LNCAP (cell line): ENCODE measurements at regions not wholly inside any gene's neighbourhood (a gene's known extent, or its start where the extent isn't known, plus 50 kb on each side); places are given as distances from the start of the nearest gene placed in this dataset.

ENCODE experiments used
- TF ChIP-seq, protein P1 (sequence below): fragments of 450-650 bp; IDR thresholded peaks from 2 replicates; pipeline ENCODE4 v1.5.1; 2017; ENCODE audit warnings: mild to moderate bottlenecking

DNA sequence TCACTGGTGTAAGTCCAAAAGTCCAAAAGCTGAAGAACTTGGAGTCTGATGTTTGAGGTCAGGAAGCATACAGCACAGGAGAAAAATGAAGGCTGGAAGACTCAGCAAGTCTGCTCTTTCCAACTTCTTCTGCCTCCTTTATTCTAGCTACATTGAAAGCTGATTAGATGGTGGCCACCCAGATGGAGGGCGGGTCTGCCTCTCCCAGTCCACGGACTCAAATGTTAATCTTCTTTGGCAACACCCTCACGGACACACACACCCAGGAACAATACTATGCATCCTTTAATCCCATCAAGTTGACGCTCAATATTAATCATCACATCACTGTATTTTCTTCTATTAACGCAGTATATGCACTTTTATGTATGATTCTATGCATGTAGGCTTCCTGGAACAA, 931.6 kb upstream of the GRIA3 start:
- TF ChIP-seq, protein P1, sequence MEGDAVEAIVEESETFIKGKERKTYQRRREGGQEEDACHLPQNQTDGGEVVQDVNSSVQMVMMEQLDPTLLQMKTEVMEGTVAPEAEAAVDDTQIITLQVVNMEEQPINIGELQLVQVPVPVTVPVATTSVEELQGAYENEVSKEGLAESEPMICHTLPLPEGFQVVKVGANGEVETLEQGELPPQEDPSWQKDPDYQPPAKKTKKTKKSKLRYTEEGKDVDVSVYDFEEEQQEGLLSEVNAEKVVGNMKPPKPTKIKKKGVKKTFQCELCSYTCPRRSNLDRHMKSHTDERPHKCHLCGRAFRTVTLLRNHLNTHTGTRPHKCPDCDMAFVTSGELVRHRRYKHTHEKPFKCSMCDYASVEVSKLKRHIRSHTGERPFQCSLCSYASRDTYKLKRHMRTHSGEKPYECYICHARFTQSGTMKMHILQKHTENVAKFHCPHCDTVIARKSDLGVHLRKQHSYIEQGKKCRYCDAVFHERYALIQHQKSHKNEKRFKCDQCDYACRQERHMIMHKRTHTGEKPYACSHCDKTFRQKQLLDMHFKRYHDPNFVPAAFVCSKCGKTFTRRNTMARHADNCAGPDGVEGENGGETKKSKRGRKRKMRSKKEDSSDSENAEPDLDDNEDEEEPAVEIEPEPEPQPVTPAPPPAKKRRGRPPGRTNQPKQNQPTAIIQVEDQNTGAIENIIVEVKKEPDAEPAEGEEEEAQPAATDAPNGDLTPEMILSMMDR: no peak

GRCh38 chrX:122268353-122268752, 915.7 kb upstream of the GRIA3 start:
- TF ChIP-seq, protein P1: no peak

DNA sequence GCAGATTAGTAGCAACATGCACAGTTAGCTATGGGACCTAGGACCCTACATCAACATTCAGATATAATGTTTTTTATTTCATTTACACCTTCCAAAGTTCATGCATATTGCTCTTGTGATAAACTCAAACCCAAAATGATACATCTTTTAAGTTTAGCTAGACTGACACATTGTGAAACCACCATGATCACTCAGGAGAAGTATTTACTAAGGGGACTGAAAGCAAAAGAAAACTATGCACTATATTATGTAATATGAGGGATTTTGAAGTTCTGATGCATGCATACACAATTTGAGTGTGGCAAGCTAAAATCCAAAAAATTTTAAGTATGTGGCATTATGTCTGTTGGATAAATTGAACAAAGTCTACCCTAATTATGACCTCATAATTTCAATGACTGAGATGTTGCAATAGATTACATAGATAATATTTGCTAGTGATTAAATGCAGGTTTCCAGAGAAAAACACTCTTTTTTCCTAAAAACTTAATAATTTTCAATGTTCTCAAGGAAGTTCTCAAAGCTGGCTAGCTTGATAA, 914.8 kb upstream of the GRIA3 start:
- TF ChIP-seq, protein P1: no peak

DNA sequence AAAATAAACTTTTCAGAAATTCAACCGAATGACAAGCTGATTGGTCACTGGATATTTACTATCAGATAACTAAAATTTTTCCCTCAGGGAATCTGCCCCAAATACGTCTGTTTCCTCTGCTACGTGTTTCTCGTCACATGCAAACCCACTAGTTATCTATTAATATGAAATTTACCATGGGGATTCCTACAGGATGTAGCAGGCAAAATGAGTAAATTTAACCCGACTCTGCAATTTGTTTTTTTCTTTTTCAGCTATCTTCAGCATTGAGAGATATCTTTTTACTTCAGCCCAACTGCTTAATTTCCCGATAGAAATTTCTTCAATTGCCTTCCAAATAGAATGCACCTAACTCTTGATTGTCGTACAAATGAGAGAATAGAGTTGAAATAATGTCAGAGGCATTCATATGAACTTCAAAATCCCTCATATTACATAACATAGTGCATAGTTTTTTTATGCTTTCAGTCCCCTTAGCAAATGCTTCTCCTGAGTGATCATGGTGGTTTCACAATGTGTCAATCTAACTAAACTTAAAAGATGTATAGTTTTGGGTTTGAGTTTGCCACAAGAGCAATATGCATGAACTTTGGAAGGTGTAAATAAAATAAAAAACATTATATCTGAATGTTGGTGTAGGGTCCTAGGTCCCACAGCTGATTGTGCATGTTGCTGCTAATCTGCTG, 913.1 kb upstream of the GRIA3 start:
- TF ChIP-seq, protein P1: no peak

- TF ChIP-seq, protein P1: no peak
These were observed 912.1 kb upstream of the GRIA3 start for GRCh38 chrX:122272011-122272410.

GRCh38 chrX:122279746-122280145, 904.3 kb upstream of the GRIA3 start:
- TF ChIP-seq, protein P1: no peak

GRCh38 chrX:122301491-122301890, 882.6 kb upstream of the GRIA3 start:
- TF ChIP-seq, protein P1: no peak
